ENCODE measurements at regions not wholly inside any gene's neighbourhood (a gene's known extent, or its start where the extent isn't known, plus 50 kb on each side); places are given as distances from the start of the nearest gene placed in this dataset.
"Not testable (repeated sequence)": the region's sequence is repeated elsewhere in the genome, so short reads cannot be mapped to it uniquely, and the experiment has no call there.

DNA sequence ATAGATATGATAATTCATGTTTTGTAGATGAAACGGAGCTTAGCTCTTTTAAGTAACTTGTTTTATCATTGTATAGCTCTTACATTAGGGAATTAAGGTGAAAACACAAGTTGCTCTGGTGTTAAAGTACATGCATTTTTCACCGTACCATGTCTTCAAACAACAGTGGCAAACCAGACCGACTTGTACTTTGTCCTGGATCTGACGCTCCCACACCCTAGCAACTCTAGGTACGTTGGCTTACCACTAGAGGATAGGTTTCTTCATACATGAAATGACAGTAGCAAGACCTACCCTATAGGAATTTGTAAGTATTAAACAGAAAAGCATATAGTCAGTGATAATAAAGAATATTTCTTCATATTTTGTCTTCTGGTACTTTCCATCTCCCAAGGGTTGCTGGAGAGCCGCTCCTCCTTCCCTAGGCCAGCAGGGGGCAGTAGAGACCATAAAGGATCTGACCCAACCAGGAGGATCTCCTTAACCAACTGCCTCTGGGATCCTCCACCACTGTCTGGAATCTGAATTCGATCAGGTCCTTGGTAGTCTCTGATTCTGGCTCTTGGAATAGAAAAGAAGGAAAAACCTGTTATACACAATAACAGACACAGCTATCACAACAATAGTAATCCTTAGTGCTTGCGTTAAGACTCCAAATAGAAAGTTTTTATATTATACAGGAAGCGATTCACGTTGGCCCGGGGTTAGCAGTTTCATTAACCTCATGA, 136.7 kb downstream of the CAVIN4 start:
- DNase-seq = peak; percentile 55

GRCh38 chr9:100715100-100715380, 137.2 kb downstream of the CAVIN4 start:
- DNase-seq = no peak

GRCh38 chr9:100718717-100719116, 140.8 kb downstream of the CAVIN4 start:
- no peak for DNase-seq

GRCh38 chr9:100720922-100721321, 143.0 kb downstream of the CAVIN4 start:
- no peak for DNase-seq

DNA sequence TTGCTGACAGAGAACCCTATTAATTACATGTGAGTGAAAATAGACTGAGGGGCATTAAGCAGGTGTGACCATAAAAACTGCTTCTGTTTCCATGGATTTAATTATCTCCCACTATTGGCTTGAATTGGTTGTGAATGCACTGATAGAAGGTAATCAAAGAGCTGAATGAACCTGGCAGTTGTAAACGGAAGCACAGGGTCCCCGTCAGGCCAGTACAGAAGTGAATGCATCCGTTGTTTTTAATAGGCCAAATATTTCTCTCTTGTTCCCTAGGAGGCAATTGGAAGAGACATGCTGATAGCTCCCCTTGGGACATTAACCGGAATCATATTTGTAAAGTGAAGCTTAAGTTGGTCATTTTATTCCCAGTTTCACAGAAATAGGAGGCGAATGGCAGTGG, 147.0 kb downstream of the CAVIN4 start:
- DNase-seq = no peak

GRCh38 chr9:100725371-100725770, 147.5 kb downstream of the CAVIN4 start:
- no peak for DNase-seq

GRCh38 chr9:100729336-100729895, 151.5 kb downstream of the CAVIN4 start:
- DNase-seq = no peak

DNA sequence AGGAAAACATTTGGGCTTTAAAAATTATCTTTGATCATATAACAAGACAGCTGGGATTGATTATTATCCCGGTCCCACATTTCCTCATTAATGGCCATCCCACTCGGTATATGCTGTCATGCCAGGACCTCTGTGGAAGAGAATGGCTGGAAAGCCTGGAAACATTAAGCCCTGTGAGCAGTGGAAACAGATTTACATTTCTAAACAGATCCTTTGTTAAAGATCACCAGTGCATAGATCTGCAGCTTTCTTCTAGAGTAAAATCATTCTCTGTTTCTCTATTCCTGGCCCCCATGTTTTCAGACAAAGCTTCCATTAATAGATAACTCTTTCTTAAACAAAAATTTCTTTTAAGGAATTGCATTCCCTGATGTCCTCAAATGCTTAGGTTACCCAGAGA, 152.2 kb downstream of the CAVIN4 start:
- no peak for DNase-seq

- DNase-seq = no peak
These were observed 153.2 kb downstream of the CAVIN4 start for GRCh38 chr9:100731038-100731556.

GRCh38 chr9:100731557-100731956, 153.7 kb downstream of the CAVIN4 start:
- no peak for DNase-seq

- DNase-seq = no peak
These were observed 161.3 kb downstream of the CAVIN4 start for GRCh38 chr9:100739208-100739607.

- no peak for DNase-seq
These were observed 161.8 kb downstream of the CAVIN4 start for GRCh38 chr9:100739666-100740065.

- not testable (repeated sequence) for DNase-seq
These were observed 171.1 kb downstream of the CAVIN4 start for GRCh38 chr9:100748930-100749329.

GRCh38 chr9:100756217-100756616, 178.3 kb downstream of the CAVIN4 start:
- DNase-seq = no peak

DNA sequence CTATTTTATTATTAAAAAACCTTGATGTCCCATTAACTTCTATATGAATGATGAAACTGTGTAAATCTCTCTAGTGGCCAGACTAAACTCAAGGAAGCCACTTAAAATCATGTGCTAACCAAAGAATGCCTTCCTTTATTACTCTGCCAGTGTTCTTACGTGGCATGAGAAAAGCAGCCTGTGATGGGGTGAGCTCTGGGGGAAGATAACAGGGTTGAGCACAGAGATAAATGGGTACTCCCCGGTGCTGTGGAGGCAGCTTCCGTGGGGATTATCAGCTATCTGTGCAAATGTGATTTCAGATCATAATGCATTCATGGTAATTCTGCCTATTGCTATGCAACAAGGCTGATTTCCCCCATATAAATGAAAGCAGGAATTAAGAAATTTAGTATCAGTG, 181.3 kb downstream of the CAVIN4 start:
- no peak for DNase-seq

DNA sequence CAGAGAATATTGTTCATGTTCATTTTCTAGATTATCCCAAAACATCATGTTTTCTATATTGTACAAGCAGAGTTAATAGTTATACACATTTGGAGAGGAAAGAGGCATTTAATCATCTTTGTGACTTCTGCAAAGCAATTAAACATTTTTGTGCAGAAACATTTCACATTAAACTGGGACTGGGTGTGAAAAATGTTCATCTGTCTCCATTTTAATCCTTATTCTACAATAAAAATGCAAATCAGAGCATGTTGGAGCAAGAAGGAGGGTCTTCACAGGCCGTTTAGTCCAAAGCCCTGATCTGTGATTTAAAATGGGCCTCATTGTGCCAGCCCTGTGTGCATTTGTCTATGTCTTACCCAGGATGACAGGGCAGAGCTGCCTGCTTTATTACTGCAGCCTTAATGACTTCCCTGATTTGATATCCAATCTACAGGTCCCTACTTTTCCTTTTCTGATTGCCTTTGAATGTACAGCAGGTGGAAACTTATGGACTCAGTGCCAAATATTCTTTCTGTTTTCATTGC, 183.5 kb downstream of the CAVIN4 start:
- DNase-seq = no peak

DNA sequence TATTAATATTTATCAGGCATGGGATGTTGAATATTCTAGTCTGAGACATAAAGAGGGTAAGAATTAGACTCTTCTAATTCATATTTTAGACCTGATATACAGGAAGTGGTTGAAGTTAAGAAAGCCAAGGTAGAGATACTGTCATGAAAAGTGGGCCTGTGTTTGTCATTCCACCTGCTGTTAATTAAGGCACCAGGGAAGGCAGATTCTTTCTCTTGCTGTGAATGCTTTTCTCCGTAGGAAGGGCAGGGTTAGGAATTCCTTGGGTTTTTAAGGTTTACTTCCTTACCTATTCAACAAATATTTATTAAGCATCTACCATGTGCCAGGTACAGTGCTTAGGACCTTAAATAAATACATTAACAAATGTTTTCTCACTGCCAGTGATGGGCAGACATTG, 196.4 kb downstream of the CAVIN4 start:
- DNase-seq = no peak

GRCh38 chr9:100774962-100775361, 197.1 kb downstream of the CAVIN4 start:
- DNase-seq = no peak

DNA sequence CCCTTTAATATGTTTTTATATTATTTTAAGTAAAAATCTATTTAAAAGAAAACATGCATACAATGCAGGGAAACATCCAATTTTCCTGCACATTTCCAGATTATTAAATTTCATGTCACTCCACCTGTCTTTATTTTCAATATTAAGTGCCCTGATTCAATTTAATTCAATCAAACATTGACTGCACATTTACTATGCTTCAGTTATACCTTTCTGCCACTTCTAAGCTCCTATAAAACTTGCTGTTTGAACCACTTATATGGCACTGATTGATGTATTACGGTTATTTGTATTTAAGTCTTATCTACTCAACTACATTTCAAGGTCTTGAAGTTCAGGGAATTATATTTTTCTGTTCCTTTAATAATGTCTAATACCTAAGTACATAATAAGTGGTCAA, 198.0 kb downstream of the CAVIN4 start:
- DNase-seq = no peak

DNA sequence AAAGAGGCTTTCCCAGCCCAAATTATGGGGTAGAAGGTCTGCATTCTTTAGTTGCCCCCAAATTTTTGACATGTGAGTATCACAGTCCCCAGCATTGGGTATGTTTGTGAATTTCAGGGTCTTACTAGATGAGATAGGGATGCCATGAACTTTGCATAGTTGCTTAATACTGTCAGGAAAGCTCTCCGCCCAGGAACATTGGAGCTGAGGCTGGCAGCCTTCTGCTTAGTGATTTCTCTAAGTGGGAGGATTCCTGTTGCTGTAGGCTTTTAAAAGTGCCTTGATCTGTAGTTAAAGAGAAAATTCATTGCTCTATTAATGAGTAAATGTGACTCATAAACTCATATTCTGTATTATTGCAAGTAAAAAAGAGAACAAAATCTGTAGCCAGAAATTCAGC, 206.9 kb downstream of the CAVIN4 start:
- DNase-seq = no peak

- no peak for DNase-seq
These were observed 208.1 kb downstream of the CAVIN4 start for GRCh38 chr9:100785946-100786345.

DNA sequence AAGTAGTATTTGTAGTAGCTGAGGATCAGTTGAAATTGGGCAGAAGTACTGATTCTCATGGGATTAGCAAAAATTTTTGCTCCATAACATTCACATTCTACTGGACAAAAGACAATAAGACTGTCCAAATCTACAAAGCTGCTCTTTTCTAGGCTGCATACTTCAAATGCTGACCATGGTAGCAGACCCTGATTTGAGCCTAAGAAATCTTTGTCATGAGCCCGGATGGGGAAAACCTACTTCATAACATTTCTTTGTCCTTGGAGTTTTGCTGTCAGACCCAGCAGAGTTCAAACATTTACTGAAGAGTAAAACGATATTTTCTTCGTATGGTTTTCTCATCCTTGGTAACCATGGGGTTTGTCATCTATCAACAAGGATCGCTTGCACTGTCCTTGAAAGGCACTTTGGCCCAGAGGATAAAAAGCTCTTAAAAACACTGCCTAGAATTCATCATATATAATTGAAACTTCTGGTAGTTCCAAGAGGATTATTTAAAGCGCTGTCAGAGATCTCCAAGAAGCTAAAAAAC, 216.9 kb downstream of the CAVIN4 start:
- no peak for DNase-seq

DNA sequence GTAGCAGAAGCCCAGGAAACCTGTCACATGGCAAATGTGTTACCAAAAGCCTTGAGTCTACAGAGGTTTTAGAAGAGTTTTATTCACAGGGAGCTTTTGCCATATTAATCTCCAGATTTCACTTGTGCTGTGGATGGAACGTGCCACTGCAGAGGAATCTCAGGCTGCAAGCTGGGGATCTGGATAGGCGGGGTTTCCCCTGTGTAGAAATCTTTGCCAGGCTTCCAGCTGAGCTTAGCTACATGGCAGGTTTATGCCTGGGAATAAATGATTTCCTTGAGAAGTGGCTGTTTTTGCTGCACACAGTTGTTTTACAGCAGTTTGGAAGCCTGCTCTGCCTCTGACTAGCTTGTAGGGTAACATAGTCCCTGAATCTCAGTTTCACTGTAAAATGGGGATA, 224.6 kb upstream of the PLPPR1 start:
- no peak for DNase-seq

GRCh38 chr9:100811643-100812042, 216.9 kb upstream of the PLPPR1 start:
- DNase-seq = no peak

DNA sequence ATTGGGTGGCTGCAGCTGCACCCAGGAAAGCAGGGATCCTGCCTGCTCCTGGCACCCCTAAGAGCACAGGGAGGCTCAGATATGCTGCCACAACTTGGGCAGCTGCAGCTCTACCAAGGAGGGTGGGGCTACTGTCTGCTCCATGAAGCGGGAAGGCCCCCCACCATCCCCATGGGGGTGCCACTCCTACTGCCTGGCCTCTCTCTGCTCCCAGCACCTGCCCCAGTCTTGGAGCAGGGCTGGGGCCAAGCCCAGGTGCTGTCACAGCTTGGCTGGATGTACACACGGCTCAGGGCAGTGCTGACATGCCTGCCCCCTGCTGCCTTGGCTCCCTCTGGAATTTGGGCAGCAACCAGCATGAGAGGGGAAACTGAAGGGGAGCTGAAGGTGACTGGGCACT, 214.7 kb upstream of the PLPPR1 start:
- DNase-seq = no peak

Data from EL (cell line).